ENCODE measurements at regions not wholly inside any gene's neighbourhood (a gene's known extent, or its start where the extent isn't known, plus 50 kb on each side); places are given as distances from the start of the nearest gene placed in this dataset.
"Not testable (repeated sequence)": the region's sequence is repeated elsewhere in the genome, so short reads cannot be mapped to it uniquely, and the experiment has no call there.

DNA sequence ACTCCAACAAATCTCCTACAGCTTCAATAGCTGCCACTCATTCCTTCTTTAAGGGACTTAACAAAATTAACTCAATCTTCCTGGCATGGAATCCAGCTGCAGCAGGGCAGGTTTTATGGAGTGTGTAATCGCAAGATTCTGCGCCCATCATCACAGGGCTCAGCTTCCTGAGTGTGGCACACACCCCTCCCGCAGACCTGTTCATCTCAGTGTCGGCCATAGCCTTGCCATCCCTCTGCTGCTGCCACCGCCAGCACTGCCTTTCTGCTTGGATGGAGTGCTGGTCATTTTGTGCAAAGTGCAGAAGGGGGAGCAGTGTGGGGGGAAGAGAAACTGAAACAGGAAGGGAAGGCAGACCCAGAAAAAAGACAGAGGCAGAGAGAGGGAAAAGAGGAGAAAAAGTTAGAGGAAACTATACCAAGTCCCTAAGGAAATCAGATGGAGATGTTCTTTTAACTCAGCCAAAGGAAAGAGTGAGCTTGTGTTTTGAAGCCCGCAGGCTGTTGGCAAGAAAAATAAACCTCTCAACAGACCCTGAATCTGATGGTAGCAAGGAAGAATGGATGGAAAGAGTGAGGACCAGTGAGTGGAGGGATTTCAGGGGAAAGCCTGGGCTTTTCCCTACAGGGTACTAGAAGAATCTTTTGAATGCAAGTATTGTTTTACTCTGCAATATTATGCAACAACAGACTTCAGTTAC, 324.2 kb downstream of the SEC16B start:
- peak; percentile 29 for DNase-seq (ENCODE audit: low spot score)

- no peak for DNase-seq (ENCODE audit: low spot score)
Measured at GRCh38 chr1:177640687-177641086, 329.2 kb downstream of the SEC16B start.

- DNase-seq (ENCODE audit: low spot score): not testable (repeated sequence)
Measured at GRCh38 chr1:177634151-177634550, 335.7 kb downstream of the SEC16B start.

DNA sequence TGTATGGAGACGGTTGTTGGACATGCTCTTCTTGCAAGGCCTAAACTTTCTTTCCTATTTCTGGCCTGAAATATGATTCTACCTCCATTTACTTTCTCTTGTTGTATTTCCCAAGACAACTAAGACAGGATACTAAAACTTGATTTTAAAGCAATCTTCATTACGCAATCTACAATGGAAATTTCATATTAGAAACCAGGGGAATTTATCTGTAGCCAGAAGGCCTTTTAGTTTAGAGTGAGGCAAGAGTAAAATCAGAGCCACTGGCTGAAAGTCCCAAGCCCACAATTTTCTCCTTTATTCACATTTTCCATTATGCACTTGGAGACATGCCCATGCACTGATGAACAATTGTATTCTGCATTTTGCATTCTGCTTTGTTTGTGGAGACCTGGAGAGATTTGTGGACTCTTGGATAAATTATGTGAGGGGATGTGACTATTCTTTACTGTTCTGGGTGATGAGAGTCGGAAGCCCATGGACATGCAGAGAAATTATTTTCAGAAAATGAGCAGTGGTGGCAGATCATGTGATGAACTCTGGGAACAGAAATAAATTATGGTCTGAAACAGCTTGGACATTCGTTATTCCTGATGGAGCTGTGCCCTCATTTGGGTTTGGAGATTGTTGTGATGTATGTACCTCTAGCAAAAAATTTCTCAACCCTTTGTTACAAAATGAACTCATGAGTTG, 336.8 kb downstream of the SEC16B start:
- DNase-seq (ENCODE audit: low spot score): no peak

GRCh38 chr1:177631770-177632169, 338.1 kb downstream of the SEC16B start:
- DNase-seq (ENCODE audit: low spot score): no peak

DNA sequence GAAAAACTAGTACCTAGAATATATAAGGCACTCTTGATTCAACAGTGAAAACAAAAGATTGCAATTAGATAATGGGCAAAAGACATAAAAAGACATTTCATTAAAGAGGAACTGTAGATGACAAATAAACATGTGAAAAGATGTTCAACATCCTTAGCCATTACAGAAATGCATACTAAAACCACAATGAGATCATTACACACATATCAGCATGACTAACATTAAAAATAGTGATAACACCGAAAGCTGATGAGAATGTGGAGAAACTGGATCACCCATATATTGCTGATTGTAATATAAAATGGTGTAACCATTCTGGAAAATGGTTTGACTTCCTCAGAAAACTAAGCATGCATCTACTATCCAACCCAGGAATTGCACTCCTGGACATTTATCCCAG, 340.3 kb downstream of the SEC16B start:
- DNase-seq (ENCODE audit: low spot score): no peak

DNA sequence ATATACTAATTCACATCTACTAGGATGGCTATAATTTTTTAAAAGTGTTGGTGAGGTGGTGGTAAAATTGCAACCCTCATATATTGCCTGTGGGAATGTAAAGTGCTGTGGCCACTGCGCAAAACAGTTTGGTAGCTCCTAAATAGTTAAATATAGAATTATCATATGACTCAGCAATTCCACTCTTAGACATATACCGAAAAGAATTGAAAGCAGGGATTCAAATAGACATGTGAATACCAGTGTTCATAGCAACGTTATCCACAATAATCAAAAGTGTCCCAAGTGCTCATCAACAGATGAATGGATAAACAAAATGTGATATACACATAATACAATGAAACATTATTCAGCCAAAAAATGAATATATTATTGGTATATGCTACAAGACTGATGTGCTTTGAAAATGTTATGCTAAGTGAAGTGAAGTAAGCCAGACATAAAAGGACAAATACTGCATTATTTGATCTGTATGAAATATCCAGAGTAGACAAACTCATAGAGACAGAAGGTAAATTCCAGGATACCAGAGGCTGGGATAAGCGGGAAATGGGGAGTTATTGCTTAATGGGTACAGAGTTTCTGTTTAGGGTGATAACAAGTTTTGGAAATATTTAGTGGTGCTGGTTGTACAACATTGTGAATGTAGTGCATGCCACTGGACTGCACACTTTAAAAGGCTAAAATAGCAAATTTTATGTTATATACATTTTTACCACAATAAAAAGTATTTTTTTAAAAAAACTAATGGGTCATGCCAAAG, 342.5 kb downstream of the SEC16B start:
- DNase-seq (ENCODE audit: low spot score): no peak

GRCh38 chr1:177620636-177621190, 349.1 kb downstream of the SEC16B start:
- no peak for DNase-seq (ENCODE audit: low spot score)

GRCh38 chr1:177615251-177615650, 354.6 kb downstream of the SEC16B start:
- DNase-seq (ENCODE audit: low spot score): no peak

DNA sequence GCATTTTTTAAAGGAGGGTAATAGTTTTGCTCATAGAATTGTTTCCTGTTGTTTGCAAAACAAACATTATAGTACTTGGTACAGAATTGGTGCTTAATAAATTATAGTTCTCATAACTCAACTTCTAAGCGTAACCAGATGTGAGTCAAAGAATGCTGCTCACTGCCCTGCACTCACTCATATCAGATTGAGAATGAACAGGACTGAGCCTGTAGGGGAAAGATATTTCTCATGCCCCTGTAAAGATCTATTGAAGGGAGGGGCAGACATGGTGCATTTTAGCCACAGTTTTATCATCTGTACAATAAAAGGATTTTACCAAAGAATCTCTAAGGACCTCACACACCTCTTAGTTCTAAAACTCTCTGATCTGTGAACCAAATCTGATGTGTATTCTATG, 358.5 kb downstream of the SEC16B start:
- no peak for DNase-seq (ENCODE audit: low spot score)

DNA sequence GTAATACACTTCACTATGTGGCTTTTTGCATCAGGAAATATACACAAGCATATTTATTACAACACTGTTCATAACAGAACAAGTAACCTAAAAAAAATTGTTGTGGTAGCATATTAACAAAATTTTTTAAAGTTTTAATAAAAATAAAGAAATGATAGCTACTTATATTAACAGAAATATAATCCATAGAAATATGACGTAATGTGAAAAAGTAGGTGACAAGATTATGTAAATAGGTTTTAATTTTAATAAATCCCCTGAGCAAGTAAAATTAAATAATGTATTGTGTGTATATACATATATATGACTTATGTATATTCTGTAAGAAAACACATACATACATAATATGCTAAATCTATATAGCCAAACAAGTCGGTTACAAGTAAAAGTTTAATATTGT, 359.9 kb downstream of the SEC16B start:
- DNase-seq (ENCODE audit: low spot score): no peak

DNA sequence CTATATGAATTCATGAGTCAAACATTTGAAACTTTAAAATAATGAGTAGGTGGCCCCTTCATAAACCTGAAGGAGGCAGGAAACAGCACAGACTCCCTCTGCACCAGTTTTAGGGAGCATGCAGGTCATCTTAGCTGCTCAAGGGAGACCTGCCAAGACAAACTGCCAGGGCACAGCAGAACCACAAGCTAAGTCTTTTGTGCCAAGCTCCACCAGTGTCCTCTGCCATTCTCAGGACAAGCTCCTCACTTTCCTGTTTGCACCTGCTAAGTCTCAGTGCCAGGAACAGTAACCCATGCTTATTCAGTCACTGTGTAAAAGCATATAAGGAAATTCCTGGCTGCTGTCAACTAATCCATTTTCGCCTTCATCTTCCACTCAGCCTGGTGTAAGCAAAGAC, 368.9 kb downstream of the SEC16B start:
- peak; percentile 8 for DNase-seq (ENCODE audit: low spot score)

DNA sequence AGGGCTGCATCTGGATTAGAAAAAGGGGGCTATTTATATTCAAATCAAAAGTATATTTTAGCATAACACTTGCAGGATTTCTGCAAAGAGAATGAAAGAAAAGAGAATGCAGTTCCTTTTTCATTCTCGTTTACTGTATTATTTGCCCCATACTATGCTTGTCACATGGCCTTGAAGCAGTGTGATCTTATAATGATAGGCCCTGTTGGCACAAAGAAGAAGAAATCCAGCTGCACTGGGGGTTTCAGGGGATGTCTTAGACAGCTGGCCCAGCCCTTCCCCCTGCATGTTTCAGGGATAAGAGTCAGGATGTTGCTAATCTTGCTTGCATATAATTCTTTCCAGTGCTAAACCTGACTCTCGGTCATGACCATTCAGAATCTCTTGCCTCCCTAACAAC, 369.5 kb downstream of the SEC16B start:
- no peak for DNase-seq (ENCODE audit: low spot score)

- DNase-seq (ENCODE audit: low spot score): no peak
Measured at GRCh38 chr1:177597393-177597792, 372.5 kb downstream of the SEC16B start.

DNA sequence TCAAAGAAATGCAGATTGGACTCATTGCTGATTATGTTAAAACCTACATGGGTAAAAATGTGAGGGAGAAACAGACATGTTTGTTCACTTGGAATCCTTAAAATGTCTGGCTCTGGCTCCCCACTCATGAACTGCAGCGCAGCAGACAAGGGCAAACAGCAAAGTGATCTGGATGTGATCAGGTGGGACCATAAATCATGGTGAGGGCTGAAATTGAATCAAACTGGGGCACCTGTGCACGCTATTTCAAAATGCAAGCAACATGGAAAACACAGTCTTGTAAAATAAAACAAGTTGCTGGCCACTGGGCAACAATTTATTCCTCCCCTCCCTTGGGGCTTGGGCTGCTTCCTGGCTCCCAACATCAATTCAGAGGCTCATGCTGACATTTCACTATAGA, 373.4 kb downstream of the SEC16B start:
- no peak for DNase-seq (ENCODE audit: low spot score)

DNA sequence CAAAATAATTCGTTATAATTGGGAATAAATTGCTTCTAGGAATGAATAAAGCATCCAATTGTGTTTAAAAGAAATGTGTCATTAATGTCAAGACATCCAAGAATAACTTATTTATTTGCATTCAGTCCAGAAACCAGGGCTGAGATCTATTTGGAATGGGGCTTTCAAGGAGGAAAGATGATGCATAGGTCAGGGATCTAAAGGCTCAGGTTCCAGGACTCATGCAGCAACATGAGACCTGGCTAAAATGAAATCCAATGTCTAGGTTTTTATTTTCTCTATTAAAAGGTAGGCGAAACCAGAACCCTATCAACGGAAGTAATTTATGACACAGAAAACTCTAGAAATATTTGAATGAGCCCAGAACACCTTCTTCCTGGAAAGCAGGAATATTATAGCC, 376.8 kb downstream of the SEC16B start:
- no peak for DNase-seq (ENCODE audit: low spot score)

GRCh38 chr1:177592624-177593023, 377.2 kb downstream of the SEC16B start:
- no peak for DNase-seq (ENCODE audit: low spot score)

DNA sequence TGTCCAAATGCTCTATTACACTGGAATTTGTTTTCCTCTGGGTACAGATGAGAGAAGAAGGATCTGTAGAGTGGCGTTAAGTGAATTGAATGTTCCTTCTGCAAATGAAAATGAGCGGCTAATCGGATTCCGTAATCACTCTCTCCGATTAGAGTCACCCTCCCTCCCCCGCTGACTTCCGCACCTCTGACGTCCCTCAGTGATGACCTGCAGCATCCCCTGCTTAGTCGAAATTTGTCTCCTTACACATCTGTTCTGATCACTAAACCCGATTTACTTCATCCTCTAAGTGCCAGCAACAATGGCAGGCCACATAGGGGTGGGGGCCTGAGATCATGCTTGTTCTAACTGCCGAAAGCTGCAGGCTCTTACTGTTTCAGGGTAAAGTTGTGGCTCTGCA, 378.7 kb downstream of the SEC16B start:
- no peak for DNase-seq (ENCODE audit: low spot score)

DNA sequence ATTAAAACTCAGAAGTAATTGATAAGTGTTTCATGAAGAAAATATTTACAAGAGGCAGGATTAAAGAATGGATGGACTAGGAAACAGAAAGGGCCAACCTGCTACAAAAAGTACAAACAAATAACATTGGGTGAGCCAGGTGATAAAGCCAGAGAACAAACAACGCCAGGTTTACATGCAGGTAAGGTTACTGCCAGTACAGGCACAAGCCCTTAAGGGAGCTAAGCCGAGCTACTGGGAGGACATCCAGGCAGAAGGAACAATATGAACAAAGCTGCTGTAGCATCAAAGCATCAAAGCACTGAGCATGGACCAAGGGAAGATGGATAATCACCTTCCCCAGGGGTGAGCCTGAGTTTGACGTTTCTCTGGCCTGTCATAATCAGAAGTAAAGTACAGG, 380.7 kb downstream of the SEC16B start:
- DNase-seq (ENCODE audit: low spot score): no peak

DNA sequence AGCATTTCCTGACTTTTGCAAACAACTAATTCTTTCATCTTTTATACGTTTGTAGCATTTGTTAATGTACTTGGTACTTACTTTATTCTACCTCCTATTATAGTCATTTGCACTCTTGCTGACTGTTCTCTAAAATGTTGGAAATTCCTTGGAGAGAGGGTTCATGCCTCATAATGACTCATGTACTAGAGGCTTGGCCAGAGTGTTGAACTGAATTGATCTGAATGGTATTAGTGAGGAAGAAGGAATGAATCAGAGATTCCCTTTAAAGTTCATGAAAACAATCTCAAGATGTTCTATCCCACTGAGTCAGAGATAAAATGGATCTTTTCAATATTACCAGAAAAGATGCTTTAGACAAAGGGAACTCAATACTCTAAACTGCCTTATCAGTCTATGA, 383.4 kb downstream of the SEC16B start:
- no peak for DNase-seq (ENCODE audit: low spot score)

GRCh38 chr1:177585302-177586220, 384.3 kb downstream of the SEC16B start:
- DNase-seq (ENCODE audit: low spot score): no peak

DNA sequence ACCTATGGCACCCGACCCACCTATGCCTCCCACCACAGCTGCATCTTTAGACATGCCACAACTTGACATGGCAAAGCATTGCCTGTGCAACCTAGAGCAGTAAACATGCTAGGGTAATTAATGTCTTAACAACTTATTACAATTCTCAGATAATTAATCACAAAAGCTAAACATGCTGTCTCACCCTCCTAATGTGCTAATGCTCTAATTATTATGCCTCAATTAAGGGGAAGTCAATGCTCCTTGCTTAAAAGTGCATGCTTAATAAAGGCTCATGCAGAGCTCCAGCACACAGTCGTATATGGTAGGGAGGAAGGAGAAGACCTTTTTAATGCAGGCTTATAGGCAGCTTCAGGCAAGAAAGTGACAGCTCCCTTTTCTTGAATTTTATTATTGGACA, 396.0 kb downstream of the SEC16B start:
- DNase-seq (ENCODE audit: low spot score): no peak

Data from globus pallidus (tissue), 1 donor.